HG03108 (cell line): ENCODE measurements at regions not wholly inside any gene's neighbourhood (a gene's known extent, or its start where the extent isn't known, plus 50 kb on each side); places are given as distances from the start of the nearest gene placed in this dataset.

Experiments used
- ATAC-seq: cut with Tn5 transposase; IDR thresholded peaks from one replicate; pipeline ENCODE4 v1.9.1; 2021; ENCODE audit warnings: moderate library complexity; ENCODE audit not compliant: unreplicated experiment

DNA sequence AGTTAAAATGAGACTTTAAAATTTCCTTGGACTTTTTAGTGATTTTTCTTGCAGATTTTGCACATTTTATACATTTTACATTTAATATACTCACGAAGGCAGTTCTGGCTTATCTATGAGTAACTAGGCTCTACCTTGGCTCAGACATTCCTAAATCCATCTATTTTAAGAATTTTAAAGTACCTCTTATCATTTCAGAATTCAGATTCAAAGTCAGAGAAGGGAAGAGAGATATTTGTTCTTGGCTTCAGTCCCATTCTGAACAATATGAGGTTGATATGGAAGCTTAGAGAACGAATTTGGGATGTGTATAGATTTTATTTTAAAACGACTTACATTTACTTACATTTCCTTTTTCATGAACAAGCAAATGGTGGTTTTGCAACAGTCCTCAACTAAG is 230.2 kb downstream of the LMO4 start:
- ATAC-seq = no peak

DNA sequence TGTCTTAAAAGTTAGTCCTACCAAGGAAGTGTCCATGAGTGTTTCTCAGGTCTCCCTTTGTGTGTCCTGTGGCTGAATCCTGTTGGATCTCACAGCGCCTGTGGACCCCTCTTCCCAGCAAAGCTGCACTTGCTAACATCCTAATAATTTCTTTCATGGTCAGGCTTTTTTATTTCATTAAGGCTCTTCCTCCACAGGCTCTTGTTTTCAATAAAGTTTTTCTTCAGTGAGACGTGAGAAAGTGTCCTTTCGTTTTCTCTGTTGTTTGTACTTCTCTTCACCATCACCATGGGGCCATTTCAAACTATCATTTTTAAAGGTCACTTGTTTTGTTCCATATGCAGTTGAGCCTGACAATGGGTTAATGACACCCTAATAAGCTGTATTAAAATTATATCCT is 231.5 kb downstream of the LMO4 start:
- no peak for ATAC-seq

DNA sequence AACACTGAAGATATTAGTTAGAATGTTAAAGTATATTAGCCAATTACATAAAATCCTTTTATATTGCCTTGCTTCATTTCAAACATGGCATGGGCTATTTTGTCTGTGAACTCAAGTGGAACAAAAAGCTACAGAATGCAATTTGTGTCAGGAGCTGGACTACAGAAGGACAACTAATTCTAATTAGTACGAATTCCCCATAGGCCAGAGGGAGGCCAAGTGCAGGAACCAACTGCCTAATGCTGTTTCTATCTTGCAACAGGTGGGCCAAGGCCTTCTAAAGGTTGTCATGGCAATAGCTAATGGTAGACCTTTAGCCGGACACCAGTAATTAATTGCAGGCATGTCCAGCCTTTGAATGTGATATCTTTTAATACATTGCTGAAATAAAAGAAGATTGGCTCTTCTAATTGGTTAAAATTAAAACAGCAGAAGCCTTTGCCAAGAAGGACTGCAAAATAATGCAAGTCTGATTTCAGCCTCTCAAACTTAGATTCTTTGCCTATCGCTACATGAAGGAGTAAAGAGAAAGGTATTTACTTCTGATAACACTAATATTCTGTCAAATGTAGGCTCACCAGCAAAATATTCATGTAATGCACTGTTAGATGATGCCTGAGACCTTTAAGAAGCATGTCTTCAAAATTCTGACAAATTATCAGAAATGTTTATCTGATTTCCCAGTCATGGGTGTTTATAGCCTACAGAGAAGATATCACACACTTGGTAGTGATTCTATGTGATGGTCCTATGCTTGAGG is 232.1 kb downstream of the LMO4 start:
- ATAC-seq = no peak

DNA sequence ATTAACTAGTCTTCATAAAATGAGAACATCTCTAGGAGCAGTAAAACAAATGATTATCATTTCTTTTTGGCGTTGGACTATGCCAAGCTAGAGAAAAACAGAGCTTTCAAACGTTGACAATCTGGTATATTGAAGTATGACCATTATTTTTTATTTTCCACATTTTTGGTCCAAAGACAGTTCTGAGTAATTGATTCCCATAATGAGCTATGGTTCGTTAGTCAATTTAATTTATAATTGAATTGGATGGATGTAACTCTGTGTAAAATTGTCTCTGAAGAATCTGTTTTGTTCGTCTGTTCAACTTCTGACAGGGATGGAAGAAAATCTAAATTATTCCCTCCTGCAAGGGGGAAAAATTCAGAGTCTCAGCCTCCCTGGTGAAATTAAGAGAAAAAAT is 234.5 kb downstream of the LMO4 start:
- ATAC-seq = no peak

DNA sequence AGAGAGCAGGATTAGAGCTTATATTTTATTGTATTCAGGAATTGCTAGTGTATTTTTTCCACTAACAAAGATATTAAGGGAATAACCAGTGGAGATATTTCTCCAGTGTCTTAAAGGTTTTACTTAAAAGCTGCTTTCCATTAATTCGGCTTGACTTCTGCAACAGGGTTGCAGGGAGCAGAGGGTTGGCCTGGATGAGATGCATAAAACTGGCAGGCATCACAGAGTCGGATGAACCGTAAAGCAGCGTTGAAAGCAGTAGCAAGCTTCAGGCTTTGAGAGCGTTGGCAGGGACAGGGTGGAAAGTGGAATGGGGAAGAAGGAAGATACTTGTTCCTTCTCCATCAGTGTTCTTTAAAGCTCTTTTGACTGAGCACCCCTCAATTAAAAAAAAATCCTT is 237.2 kb downstream of the LMO4 start:
- ATAC-seq = no peak

DNA sequence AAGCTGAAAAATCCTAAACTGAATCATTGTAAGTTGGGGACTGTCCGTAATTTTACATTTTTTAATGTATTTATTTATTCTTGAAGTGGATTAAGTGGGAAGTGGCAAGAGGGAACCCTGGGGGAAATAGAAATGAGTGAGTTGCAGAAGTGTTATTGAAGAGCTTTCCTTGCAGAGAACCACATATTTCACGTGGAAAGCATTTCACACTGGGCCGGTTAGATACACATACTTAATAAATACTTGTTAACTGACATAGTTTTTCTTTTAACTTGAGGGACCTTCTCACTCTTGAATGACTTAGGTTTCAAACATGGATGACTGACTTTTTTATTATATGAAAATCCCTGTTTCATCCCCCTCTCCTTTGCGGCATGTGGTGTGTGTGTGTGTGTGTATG is 239.3 kb downstream of the LMO4 start:
- ATAC-seq = no peak

DNA sequence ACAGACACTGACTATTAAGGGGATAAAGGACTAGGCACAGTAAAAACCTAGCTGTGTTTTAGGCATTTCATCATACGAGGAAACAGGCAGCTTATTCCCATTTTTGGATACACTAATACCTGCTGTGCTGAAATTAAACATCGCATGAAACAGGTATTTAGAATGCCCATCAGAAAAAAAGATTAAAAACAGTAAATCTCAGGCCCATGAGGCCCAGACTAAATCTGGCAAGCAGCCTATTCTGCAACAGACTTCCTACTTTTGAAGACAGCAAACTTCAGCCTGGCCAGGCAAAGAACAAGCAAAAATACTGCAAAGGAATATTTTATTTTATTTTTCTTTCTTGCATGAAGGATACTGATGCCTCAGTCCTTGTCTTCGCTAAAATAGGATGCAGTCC is 240.2 kb downstream of the LMO4 start:
- no peak for ATAC-seq

DNA sequence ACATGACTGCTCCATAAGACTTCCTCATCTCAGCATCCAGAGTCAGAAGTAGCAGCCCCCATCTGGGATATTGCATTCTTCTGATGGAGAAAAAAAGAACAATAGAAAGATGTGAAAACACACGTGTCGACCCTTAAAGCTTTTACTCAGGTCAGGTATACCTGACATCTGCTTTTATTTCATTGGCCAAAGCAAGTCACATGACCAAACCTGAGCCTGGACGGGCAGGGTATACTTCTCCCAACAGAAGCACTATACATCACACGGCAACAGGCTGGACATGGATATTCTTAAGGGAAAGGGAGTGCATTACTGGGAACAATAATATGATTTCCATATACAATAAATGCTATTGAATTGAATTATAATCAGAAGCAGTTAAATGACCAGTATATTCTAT is 243.3 kb downstream of the LMO4 start:
- ATAC-seq = no peak

DNA sequence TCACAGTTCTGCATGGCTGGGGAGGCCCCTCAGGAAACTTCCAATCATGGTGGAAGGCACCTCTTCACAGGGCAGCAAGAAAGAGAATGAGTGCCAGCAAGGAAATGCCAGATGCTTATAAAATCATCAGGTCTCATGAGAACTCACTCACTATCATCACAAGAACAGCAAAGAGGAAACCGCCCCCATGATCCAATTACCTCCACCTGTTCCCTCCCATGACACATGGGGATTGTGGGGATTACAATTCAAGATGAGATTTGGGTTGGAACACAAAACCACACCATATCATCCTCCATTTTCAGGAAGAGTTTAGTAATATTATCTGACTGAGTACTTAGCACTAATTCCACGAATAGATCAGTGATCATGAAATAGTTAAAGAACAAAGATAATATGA is 244.2 kb downstream of the LMO4 start:
- no peak for ATAC-seq

DNA sequence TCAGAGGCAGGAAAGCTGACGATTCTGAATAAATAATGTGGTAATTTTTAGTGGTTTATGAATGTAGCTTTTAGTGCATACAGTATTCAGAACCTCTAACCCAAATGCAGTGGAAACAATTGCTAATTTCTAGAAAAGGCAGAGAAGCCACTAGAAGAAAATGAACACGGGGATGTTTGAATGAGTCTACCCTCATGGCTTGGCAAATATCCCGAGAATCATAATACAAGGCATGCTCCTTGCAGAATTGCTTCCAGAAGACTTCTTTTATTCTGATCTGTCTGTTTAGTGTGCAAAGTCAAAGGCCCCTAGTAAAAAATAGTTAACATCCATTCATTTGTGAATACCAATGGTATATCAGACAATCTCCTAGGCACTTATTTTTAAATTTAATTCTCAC is 246.8 kb downstream of the LMO4 start:
- ATAC-seq = no peak

DNA sequence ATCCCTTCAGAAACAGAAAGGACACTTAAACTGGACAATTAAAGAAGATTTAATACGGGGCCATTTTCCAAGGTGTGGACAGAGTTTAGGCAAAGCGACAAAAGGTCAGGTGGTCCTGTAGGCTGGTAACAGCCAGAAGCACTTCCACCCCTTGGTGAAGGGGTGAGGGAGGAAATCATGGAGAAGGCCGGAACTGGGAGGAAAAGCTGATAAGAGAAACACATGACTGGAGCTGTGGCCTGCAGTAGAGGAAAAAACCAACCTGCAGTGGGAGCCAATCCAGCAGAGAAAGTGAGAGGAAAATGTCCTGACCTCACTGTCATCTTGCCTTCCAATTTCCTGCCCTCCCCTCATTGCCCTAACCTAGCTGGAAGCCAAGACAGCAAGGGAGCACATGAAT is 249.8 kb downstream of the LMO4 start:
- no peak for ATAC-seq

DNA sequence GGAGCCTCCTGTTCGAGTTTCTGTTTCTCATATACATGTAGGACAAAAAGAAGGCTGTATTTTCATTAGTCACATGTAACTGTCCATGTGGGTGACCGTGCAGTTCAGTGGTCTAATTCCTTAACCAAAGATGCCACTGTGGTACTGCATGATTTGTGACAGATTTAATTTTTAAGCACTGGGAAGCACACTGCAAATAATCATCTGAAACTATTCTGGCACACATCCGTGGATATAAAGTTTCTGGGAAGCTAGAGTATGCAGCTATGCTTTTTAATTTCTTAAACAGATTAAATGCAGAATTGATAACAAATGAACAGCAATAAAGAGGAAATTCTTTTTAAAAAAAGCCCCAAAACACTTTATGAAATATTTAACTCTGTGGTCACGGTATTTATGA is 254.8 kb downstream of the LMO4 start:
- no peak for ATAC-seq

DNA sequence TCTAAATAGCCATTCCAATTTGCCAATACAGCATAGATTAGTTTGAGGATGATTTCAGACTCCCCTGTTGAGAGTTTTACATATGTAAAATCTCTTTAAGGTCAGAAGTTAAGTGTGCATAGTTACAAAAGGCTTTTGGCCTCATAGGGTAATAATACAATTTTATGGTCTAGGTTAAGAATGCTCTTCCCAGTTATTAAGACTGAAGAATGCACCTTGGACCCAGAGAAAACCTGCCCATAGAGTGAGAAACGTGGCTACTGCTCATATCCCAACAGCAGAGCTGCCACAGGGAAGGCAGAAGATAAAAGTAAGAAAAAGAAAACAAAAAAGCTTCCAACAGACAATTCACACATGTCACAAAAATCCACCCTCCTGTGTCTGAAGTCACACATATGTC is 255.9 kb downstream of the LMO4 start:
- no peak for ATAC-seq

DNA sequence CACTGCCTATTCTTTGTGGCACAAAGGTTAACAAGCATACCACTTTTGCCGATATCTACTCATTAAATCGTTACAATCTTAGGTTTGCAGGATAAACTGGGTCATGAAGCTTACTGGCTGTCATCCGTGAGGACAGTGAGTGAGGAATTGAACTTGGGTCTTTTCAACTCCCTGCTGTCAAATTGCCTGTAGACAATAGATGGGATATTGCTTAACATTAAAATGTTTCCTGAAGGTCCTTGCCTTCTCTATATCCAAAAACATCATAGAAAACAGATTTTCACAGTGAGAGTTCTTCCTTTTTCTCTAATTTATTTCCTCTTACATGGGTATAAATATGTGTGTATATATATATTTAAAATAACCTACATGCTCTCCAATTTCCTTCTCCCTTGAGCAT is 257.8 kb downstream of the LMO4 start:
- ATAC-seq = no peak

DNA sequence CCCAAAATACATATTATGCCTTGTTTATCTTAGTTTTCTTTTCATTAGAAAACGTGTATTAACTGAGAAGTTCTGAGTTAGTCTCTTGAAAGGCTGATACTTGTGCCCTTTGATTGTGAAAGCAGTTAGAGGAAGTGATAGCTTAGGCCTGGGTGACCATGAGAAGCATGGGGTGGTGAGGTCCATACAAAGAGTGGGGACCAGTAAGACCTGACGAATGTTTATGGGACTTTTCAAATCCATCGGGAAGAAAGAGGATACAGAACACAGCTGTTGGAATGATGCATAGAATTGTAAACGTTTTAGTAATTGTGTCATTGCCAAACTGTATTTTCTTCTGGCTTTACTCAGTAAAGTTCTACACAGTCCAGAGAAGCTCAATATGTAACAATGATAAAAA is 259.8 kb downstream of the LMO4 start:
- ATAC-seq = peak; percentile 71

DNA sequence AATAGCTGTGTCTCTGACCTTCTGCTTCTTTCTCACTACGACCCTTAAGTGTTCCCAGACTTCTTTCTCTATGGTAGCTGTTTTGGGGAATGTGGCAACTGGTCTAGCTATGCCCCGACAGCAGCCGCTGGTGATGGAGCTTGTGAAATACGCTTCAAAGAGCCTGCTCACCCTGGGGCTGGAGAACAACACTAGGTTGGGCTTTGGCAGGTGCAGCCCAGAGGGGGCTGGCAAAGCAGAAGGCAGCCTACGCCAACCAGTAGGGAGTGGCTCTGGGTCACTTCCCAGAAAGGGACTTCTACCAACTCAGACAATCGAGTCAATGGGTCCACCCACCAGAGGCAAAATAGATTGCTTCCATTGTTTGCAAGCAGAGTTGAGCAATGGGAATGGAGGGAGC is 262.8 kb downstream of the LMO4 start:
- no peak for ATAC-seq

DNA sequence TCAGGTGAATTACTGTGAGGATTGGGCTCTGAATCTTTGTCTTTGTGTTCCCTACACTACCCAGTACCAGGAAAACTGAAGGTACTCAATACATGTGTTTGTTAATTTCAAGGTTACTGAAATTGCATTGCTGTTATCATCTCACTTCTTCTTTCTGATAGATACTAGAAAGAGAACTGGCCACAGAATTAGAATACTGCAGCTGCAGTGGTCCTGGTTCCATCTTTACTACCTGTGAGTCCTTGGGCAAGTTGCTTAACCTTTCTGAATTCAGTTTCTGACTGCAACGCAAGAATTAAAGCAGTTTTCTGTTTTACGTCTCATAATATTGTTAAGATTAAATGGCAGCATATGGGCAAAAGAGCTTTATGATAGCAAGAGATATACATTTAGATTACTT is 263.5 kb downstream of the LMO4 start:
- peak; percentile 85 for ATAC-seq

DNA sequence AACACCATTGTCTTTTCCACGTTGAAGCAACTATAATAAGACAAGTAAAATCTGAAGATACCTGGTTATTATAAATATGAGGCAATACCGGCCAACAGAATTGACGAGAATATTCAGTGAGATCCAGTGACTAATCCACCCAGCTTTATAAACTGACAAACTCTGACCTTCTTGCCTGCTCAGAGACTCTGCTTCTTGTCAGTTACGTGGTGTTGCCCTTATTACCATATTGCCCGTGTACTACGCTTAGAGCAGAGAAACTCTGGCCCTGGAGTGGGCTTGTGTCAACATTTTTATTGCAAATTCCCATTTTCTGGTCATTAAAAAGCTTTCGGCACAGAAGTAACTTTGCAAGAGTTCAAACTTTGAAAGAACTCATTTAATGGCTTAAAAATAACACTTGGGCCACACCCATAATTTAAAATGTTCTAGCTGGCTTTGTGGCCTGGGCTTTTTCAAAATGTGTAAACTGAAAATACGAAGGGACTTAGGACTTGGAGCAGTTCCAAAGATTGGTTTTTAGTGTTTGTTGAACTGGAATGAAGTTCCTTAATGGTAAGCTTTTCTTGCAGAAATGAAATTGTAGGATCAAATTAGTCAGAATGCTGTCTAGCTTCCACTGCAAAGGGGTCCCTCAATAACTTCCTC is 266.2 kb downstream of the LMO4 start:
- ATAC-seq = no peak

DNA sequence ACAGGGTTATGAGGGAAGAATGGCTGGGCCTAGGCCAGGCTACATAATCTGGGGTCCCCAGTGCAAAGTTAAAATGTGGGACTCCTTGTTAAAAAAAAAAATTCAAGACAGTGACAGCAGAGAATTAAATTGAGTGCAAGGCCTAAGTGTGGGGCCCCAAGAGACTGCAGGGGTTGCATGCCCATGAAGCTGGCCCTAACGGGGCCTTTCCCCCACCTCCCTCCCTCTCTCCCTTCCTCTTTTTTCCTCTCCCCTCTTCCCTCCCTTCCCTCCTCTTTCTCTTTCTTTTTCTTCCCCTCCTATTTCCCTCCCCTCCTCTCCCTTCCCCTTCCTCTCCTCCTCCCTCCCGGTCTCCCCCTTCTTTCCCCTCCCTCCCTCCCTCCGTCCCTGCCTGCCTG is 266.7 kb downstream of the LMO4 start:
- no peak for ATAC-seq

DNA sequence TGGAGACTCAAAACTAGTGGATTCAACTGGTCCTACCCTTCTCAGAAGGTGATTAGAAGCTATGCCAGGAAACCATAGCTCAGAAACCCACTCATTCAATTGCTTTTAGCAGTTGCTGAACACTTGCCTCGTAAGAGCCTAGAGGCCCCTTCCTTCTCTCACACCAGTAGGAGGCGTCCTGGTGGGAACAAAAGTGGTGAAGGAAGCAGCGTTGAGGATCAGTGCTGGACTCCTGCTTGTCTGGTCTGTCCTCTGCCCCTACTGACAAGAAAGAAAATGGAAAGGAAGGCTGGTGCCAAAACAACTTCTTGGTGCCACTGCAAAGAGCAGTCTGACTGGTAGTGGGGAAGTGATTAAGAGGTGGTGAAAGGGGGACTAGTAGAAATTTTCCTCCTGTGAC is 269.7 kb downstream of the LMO4 start:
- no peak for ATAC-seq

DNA sequence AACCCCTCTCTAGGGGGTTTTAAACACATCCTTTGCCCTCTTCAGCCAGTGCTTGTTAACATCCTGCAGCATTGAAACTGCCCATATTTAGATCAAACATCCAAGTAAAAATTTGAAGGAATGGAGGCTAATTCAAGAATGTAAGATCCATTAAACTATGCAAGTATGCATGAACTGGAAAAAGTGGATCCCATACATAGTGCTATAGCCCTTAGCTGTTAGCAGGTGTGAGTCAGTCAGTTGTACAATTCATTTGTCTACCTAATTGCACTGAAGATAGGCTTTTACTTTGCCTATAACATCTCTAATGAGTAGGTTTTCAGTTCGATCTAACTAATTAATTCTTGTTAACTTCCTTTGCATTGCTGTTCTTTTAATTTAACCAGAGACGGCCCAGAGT is 270.9 kb downstream of the LMO4 start:
- ATAC-seq = no peak

DNA sequence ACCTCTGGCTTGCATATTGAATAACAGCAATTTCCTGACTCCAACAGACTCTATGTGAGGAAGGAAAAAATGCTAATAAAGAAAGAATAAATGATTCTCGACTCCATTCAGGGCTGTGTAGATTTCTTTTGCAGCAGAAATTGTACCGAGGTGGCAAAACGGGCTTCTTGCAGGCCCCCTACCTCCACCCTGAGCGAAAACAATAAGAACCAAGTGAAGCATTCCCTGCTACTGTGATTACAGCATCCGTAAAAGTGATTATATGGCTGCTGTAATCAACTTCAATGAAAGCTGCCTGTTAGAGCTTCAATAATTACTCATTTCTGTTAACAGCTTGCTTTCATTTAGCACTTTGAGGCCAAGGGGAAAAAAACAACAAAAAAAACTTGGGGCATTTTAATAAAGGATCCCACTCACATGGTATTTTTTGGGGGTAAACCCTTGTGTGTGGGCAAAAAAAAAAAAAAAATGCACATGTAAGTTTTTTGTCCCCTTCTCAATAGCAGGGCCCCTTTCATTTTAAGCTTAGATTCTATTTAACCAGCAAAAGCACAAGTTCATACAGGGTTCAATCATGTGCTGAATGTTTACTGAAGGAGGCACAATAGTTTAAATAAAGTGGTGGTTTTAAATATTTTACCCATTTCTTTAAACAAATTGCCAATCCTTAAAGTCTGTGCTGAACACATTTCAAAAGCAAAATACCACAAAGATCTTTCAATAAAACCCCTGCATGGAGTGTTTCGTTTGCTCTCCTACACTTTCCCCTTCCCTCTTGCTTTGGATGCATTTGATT is 271.6 kb downstream of the LMO4 start:
- ATAC-seq = no peak
